Panc1 (cell line): ENCODE measurements at regions not wholly inside any gene's neighbourhood (a gene's known extent, or its start where the extent isn't known, plus 50 kb on each side); places are given as distances from the start of the nearest gene placed in this dataset.

Experiments used
- ATAC-seq: fragments of 200-7000 bp; cut with Tn5 transposase; 2 replicates; pipeline ENCODE4 v1.9.1; 2020; ENCODE audit warnings: mild to moderate bottlenecking, moderate library complexity
- BruUV-seq: library from RNA; stranded (reverse); fragments of 400-500 nt; replicated peaks from 2 replicates; lab custom pipeline; 2021; lab: Mats Ljungman, UMichigan
- CTCF ChIA-PET: fragments of 300-600 bp; sonication (Branson Sonifier 250); formaldehyde crosslinking; loops from one replicate; lab custom pipeline; 2022; ENCODE audit warnings: antibody characterized with exemption; lab: Charles Lee
- POLR2A ChIA-PET: fragments of 300-600 bp; sonication (Branson Sonifier 250); formaldehyde crosslinking; loops from one replicate; lab custom pipeline; 2022; ENCODE audit warnings: antibody characterized with exemption; lab: Charles Lee
- DNase-seq: peaks from one replicate; pipeline ENCODE4 v3.0.0-alpha.2; 2010; ENCODE audit warnings: low read depth, low spot score
- H3K27ac ChIP-seq: 2 replicates; pipeline ENCODE4 v1.5.1; 2011; ENCODE audit warnings: mild to moderate bottlenecking, low read length, inconsistent platforms
- H3K27me3 ChIP-seq: fragments of 200-500 bp; sonication (Bioruptor generic); 2 replicates; pipeline ENCODE4 v1.6.0; 2014; ENCODE audit warnings: low read length, inconsistent platforms; ENCODE audit not compliant: control insufficient read depth, insufficient read depth
- H3K36me3 ChIP-seq: fragments of 200-500 bp; sonication (Bioruptor generic); 2 replicates; pipeline ENCODE4 v1.5.1; 2014; ENCODE audit warnings: inconsistent platforms, mild to moderate bottlenecking, low read length, moderate library complexity; ENCODE audit not compliant: control insufficient read depth, insufficient read depth
- H3K4me1 ChIP-seq: 2 replicates; pipeline ENCODE4 v1.5.1; 2011; ENCODE audit warnings: inconsistent platforms, mild to moderate bottlenecking, low read length, moderate library complexity; ENCODE audit not compliant: control insufficient read depth, insufficient read depth
- H3K4me3 ChIP-seq, 2 experiments: 2 replicates each; pipeline ENCODE4 v1.5.1; 2011 to 2012; ENCODE audit warnings: low read depth in 2 of 2, low read length in 2 of 2, mild to moderate bottlenecking in 2 of 2, inconsistent platforms in 1 of 2, moderate library complexity in 1 of 2
- H3K9me3 ChIP-seq: fragments of 200-500 bp; sonication (Bioruptor generic); 2 replicates; pipeline ENCODE4 v1.5.1; 2014; ENCODE audit warnings: low read depth, mild to moderate bottlenecking, inconsistent platforms, low read length, moderate library complexity; ENCODE audit not compliant: control insufficient read depth, insufficient read depth
- CTCF ChIP-seq: fragments of 450-650 bp; IDR thresholded peaks from 2 replicates; pipeline ENCODE4 v1.5.1; 2017; ENCODE audit warnings: mild to moderate bottlenecking
- POLR2AphosphoS5 ChIP-seq: IDR thresholded peaks from 2 replicates; pipeline ENCODE4 v1.6.1; 2012; ENCODE audit warnings: mild to moderate bottlenecking, low read depth, low read length, moderate library complexity
- REST ChIP-seq, 2 experiments: IDR thresholded peaks; 2 replicates each; pipeline ENCODE4 v1.6.1; 2011 to 2012; ENCODE audit warnings: low read depth in 2 of 2, control low read depth in 1 of 2, low read length in 1 of 2, mild to moderate bottlenecking in 1 of 2, moderate library complexity in 1 of 2; ENCODE audit not compliant: insufficient read depth in 1 of 2
- SIN3A ChIP-seq: IDR thresholded peaks from 2 replicates; pipeline ENCODE4 v1.6.1; 2012; ENCODE audit warnings: low read depth, mild to moderate bottlenecking, low read length, moderate library complexity, borderline replicate concordance; ENCODE audit not compliant: insufficient read depth
- TCF7L2 ChIP-seq: IDR thresholded peaks from 2 replicates; pipeline ENCODE4 v1.6.1; 2011; ENCODE audit warnings: mild to moderate bottlenecking, low read depth, low read length, inconsistent platforms
- in situ Hi-C: cut with HindIII; loops from 2 replicates; pipeline ENCODE4 v1.10.0; 2016; ENCODE audit warnings: low sequenced_read_pairs, low pct_unique_long_range_greater_than_20kb
- intact Hi-C: fragments of 100-400 bp; cut with micrococcal nuclease; formaldehyde crosslinking; loops from one replicate; pipeline ENCODE4 v1.10.0; 2022; ENCODE audit not compliant: unreplicated experiment

- Histone ChIP-seq H3K4me3 (no peak overlapping the region), H3K9me3 (no peaks in the 10 kb centered on the region), H3K36me3 (no peaks in the 10 kb centered on the region), H3K27me3 (no peaks in the 10 kb centered on the region), H3K4me1 (no peaks in the 10 kb centered on the region), H3K27ac (no peak overlapping the region)
- no peak for TF ChIP-seq CTCF
- TF ChIP-seq SIN3A = no peak
- TF ChIP-seq REST (IDR thresholded peaks at IDR 0.05; ENCODE audit: insufficient read depth in 1 of 2, low read depth in 2 of 2, low read length in 1 of 2) = no peak
- BruUV-seq = no TSS peak
- in situ Hi-C loops = no loop called here
- intact Hi-C loops = no loop called here
- ChIA-PET POLR2A (no interaction called here), CTCF (no interaction called here)
- ATAC-seq (no peak), DNase-seq (no peak)
Observed at GRCh38 chr4:181432335-181432734, 810.9 kb upstream of the TENM3 start.

- ATAC-seq = no peak
- CTCF ChIA-PET = no interaction called here
Observed at GRCh38 chr4:181437895-181438294, 805.3 kb upstream of the TENM3 start.

More at GRCh38 chr4:181437895-181438294, 805.3 kb upstream of the TENM3 start:
- no peaks in the 10 kb centered on the region for H3K4me1 ChIP-seq
- H3K36me3 ChIP-seq = no peaks in the 10 kb centered on the region
- H3K27me3 ChIP-seq = no peaks in the 10 kb centered on the region
- no TSS peak for BruUV-seq
- POLR2A ChIA-PET = no interaction called here
- DNase-seq = no peak
- H3K9me3 ChIP-seq = no peaks in the 10 kb centered on the region
- intact Hi-C loops = no loop called here
- no peak for TF ChIP-seq SIN3A
- no peak for TF ChIP-seq CTCF
- no peak for TF ChIP-seq TCF7L2
- TF ChIP-seq REST (IDR thresholded peaks at IDR 0.05; ENCODE audit: insufficient read depth in 1 of 2, low read depth in 2 of 2, low read length in 1 of 2) = no peak
- no peak for TF ChIP-seq POLR2AphosphoS5
- in situ Hi-C loops = no loop called here
- no peak overlapping the region for H3K27ac ChIP-seq
- H3K4me3 ChIP-seq = no peak overlapping the region
